DMS153 (cell line): ENCODE measurements at regions not wholly inside any gene's neighbourhood (a gene's known extent, or its start where the extent isn't known, plus 50 kb on each side); places are given as distances from the start of the nearest gene placed in this dataset.
"Not testable (repeated sequence)": the region's sequence is repeated elsewhere in the genome, so short reads cannot be mapped to it uniquely, and the experiment has no call there.

Experiments
- DNase-seq: peaks from one replicate; lab custom pipeline; 2025; lab: John Stamatoyannopoulos, UW

GRCh38 chrX:27404366-27404765, 58.8 kb downstream of the PPP4R3C start:
- no peak for DNase-seq

GRCh38 chrX:27399146-27399456, 64.0 kb downstream of the PPP4R3C start:
- no peak for DNase-seq

GRCh38 chrX:27391623-27392022, 71.5 kb downstream of the PPP4R3C start:
- DNase-seq: no peak

- no peak for DNase-seq
Measured at GRCh38 chrX:27381419-27381818, 81.7 kb downstream of the PPP4R3C start.

GRCh38 chrX:27380163-27380845, 82.8 kb downstream of the PPP4R3C start:
- no peak for DNase-seq

GRCh38 chrX:27354021-27354420, 109.1 kb downstream of the PPP4R3C start:
- no peak for DNase-seq

GRCh38 chrX:27350476-27350875, 112.7 kb downstream of the PPP4R3C start:
- DNase-seq: no peak

GRCh38 chrX:27336466-27337091, 126.6 kb downstream of the PPP4R3C start:
- no peak for DNase-seq

GRCh38 chrX:27321632-27322031, 141.5 kb downstream of the PPP4R3C start:
- DNase-seq: no peak

GRCh38 chrX:27309406-27309805, 153.7 kb downstream of the PPP4R3C start:
- no peak for DNase-seq

GRCh38 chrX:27307546-27307945, 155.6 kb downstream of the PPP4R3C start:
- peak; percentile 24 for DNase-seq

GRCh38 chrX:27292552-27292951, 170.6 kb downstream of the PPP4R3C start:
- DNase-seq: not testable (repeated sequence)

GRCh38 chrX:27276751-27277150, 186.4 kb downstream of the PPP4R3C start:
- no peak for DNase-seq

- DNase-seq: no peak
Measured at GRCh38 chrX:27254656-27255055, 208.5 kb downstream of the PPP4R3C start.

GRCh38 chrX:27251369-27251768, 211.8 kb downstream of the PPP4R3C start:
- no peak for DNase-seq

GRCh38 chrX:27242581-27242980, 220.6 kb downstream of the PPP4R3C start:
- DNase-seq: no peak

GRCh38 chrX:27241981-27242380, 221.2 kb downstream of the PPP4R3C start:
- DNase-seq: no peak

GRCh38 chrX:27240042-27240441, 223.1 kb downstream of the PPP4R3C start:
- not testable (repeated sequence) for DNase-seq

GRCh38 chrX:27236681-27237080, 226.5 kb downstream of the PPP4R3C start:
- DNase-seq: no peak

GRCh38 chrX:27229721-27230120, 233.4 kb downstream of the PPP4R3C start:
- DNase-seq: no peak

- no peak for DNase-seq
Measured at GRCh38 chrX:27222661-27223060, 240.5 kb downstream of the PPP4R3C start.

- peak; percentile 0 for DNase-seq
Measured at GRCh38 chrX:27186671-27187070, 276.5 kb downstream of the PPP4R3C start.

GRCh38 chrX:27163236-27163635, 299.9 kb downstream of the PPP4R3C start:
- no peak for DNase-seq

GRCh38 chrX:27162496-27162895, 300.6 kb downstream of the PPP4R3C start:
- DNase-seq: no peak
